HG03175 (cell line): ENCODE measurements at regions not wholly inside any gene's neighbourhood (a gene's known extent, or its start where the extent isn't known, plus 50 kb on each side); places are given as distances from the start of the nearest gene placed in this dataset.

Source experiments
- ATAC-seq: cut with Tn5 transposase; IDR thresholded peaks from one replicate; pipeline ENCODE4 v1.9.1; 2021; ENCODE audit warnings: mild to moderate bottlenecking, moderate library complexity; ENCODE audit not compliant: unreplicated experiment

GRCh38 chr2:39534095-39534711 is 97.1 kb upstream of the MAP4K3 start:
- no peak for ATAC-seq

- ATAC-seq, result no peak
These were observed 98.6 kb upstream of the MAP4K3 start for GRCh38 chr2:39535636-39536185.

GRCh38 chr2:39537150-39537549 is 100.1 kb upstream of the MAP4K3 start:
- ATAC-seq, result no peak

- no peak for ATAC-seq
These were observed 101.6 kb upstream of the MAP4K3 start for GRCh38 chr2:39538718-39539117.

GRCh38 chr2:39540414-39540813 is 103.3 kb upstream of the MAP4K3 start:
- no peak for ATAC-seq

GRCh38 chr2:39541011-39541930 is 104.2 kb upstream of the MAP4K3 start:
- no peak for ATAC-seq

- no peak for ATAC-seq
These were observed 105.4 kb upstream of the MAP4K3 start for GRCh38 chr2:39542523-39542922.

- ATAC-seq, result no peak
These were observed 108.9 kb upstream of the MAP4K3 start for GRCh38 chr2:39545957-39546356.

- ATAC-seq, result no peak
These were observed 109.3 kb upstream of the MAP4K3 start for GRCh38 chr2:39546409-39546808.

- no peak for ATAC-seq
These were observed 109.9 kb upstream of the MAP4K3 start for GRCh38 chr2:39546937-39547336.

- ATAC-seq, result no peak
These were observed 111.0 kb upstream of the MAP4K3 start for GRCh38 chr2:39547811-39548719.

GRCh38 chr2:39549000-39549399 is 111.9 kb upstream of the MAP4K3 start:
- no peak for ATAC-seq

GRCh38 chr2:39549718-39550464 is 112.8 kb upstream of the MAP4K3 start:
- ATAC-seq, result no peak

- no peak for ATAC-seq
These were observed 113.7 kb upstream of the MAP4K3 start for GRCh38 chr2:39550701-39551285.

- ATAC-seq, result no peak
These were observed 106.8 kb upstream of the TMEM178A start for GRCh38 chr2:39558906-39559305.

GRCh38 chr2:39563572-39563971 is 102.1 kb upstream of the TMEM178A start:
- no peak for ATAC-seq

- no peak for ATAC-seq
These were observed 98.2 kb upstream of the TMEM178A start for GRCh38 chr2:39567507-39567906.

GRCh38 chr2:39568116-39568515 is 97.6 kb upstream of the TMEM178A start:
- ATAC-seq, result no peak

GRCh38 chr2:39568561-39569006 is 97.1 kb upstream of the TMEM178A start:
- no peak for ATAC-seq

GRCh38 chr2:39570130-39570555 is 95.6 kb upstream of the TMEM178A start:
- no peak for ATAC-seq
